Duodenal mucosa (tissue), 2 donors: ENCODE measurements at regions not wholly inside any gene's neighbourhood (a gene's known extent, or its start where the extent isn't known, plus 50 kb on each side); places are given as distances from the start of the nearest gene placed in this dataset.

Experiments
- H3K27ac ChIP-seq: one replicate; pipeline ENCODE4 v1.7.0; 2013; ENCODE audit warnings: low read depth, low read length
- H3K27me3 ChIP-seq, 2 donors: one replicate each; pipeline ENCODE4 v1.7.0; 2013; ENCODE audit warnings: low read length in 2 of 2, control low read depth in 1 of 2; ENCODE audit not compliant: insufficient read depth in 2 of 2, control insufficient read depth in 1 of 2
- H3K36me3 ChIP-seq, 2 donors: one replicate each; pipeline ENCODE4 v1.7.0; 2013; ENCODE audit warnings: low read length in 2 of 2, control low read depth in 1 of 2; ENCODE audit not compliant: insufficient read depth in 2 of 2, control insufficient read depth in 1 of 2
- H3K4me1 ChIP-seq, 2 donors: one replicate each; pipeline ENCODE4 v1.7.0; 2013; ENCODE audit warnings: low read length in 2 of 2, control low read depth in 1 of 2; ENCODE audit not compliant: insufficient read depth in 2 of 2, control insufficient read depth in 1 of 2
- H3K4me3 ChIP-seq, 2 donors: one replicate each; pipeline ENCODE4 v1.7.0; 2013; ENCODE audit warnings: low read length in 2 of 2, low read depth in 1 of 2
- H3K9ac ChIP-seq, 2 donors: one replicate each; pipeline ENCODE4 v1.7.0; 2013; ENCODE audit warnings: low read length in 2 of 2, low read depth in 1 of 2
- H3K9me3 ChIP-seq, 2 donors: one replicate each; pipeline ENCODE4 v1.7.0; 2013; ENCODE audit warnings: low read length in 2 of 2, control low read depth in 1 of 2; ENCODE audit not compliant: control insufficient read depth in 1 of 2

GRCh38 chr2:106960683-106961161 is 74.8 kb upstream of the ST6GAL2 start:
- H3K9me3 ChIP-seq, result no peaks in the 10 kb centered on the region
- H3K36me3 ChIP-seq, result no peaks in the 10 kb centered on the region
- H3K27me3 ChIP-seq, result no peaks in the 10 kb centered on the region
- no peak overlapping the region for H3K9ac ChIP-seq
- no peak overlapping the region for H3K27ac ChIP-seq
- no peaks in the 10 kb centered on the region for H3K4me1 ChIP-seq
- no peak overlapping the region for H3K4me3 ChIP-seq

DNA sequence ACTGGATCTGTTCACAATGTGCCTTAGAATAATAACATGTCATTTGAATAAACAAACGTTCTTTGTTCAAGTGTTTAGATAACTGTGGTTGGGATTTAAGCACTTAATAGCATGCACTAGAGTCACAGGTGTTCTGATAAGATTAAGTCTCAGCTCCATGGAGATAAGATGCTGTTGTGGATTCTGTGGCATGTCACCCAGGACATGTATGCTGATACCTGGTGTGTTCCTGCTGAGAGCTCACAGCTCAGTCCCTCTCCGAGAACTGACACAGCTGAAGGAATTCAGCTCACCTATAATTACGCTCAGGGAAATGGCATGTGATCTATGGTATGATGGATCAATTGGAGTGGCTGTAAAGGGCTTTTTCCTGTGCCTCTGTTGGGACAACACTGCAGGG is 75.4 kb upstream of the ST6GAL2 start:
- Histone ChIP-seq H3K9ac (no peak overlapping the region), H3K27ac (no peak overlapping the region), H3K4me1 (no peaks in the 10 kb centered on the region), H3K27me3 (no peaks in the 10 kb centered on the region), H3K4me3 (no peak overlapping the region), H3K9me3 (no peaks in the 10 kb centered on the region), H3K36me3 (no peaks in the 10 kb centered on the region)

GRCh38 chr2:106963156-106963555 is 77.2 kb upstream of the ST6GAL2 start:
- H3K9me3 ChIP-seq, result no peaks in the 10 kb centered on the region
- no peaks in the 10 kb centered on the region for H3K36me3 ChIP-seq
- H3K27ac ChIP-seq, result no peak overlapping the region
- H3K9ac ChIP-seq, result no peak overlapping the region
- no peak overlapping the region for H3K4me3 ChIP-seq
- H3K4me1 ChIP-seq, result no peaks in the 10 kb centered on the region
- H3K27me3 ChIP-seq, result no peaks in the 10 kb centered on the region

- Histone ChIP-seq H3K4me3 (no peak overlapping the region), H3K4me1 (no peaks in the 10 kb centered on the region), H3K9ac (no peak overlapping the region), H3K9me3 (no peaks in the 10 kb centered on the region), H3K36me3 (no peaks in the 10 kb centered on the region), H3K27me3 (no peaks in the 10 kb centered on the region), H3K27ac (no peak overlapping the region)
Measured at GRCh38 chr2:106963893-106964292, 77.9 kb upstream of the ST6GAL2 start.

DNA sequence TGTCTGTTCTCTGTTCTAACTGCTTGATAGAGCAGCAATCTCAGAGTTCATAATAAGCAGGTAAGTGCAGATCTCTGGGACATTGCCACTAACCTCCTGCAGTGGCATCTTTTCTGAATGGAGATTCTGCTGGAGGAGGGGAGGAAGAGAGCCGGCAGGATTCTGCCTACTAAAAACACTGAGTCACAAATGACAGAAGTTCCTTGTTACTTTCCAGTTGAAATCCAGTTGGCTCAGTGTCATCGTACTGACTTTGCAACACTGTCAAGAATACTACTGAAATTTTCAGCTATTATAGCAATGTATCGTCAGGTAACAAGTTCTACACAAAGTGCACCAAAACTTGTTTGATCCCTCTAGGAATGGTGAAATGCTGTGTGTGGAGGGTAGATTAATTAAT is 79.6 kb upstream of the ST6GAL2 start:
- Histone ChIP-seq H3K4me1 (no peaks in the 10 kb centered on the region), H3K27me3 (no peaks in the 10 kb centered on the region), H3K9ac (no peak overlapping the region), H3K9me3 (no peaks in the 10 kb centered on the region), H3K36me3 (no peaks in the 10 kb centered on the region), H3K4me3 (no peak overlapping the region), H3K27ac (no peak overlapping the region)

- H3K27me3 ChIP-seq, result no peaks in the 10 kb centered on the region
- no peak overlapping the region for H3K27ac ChIP-seq
Measured at GRCh38 chr2:106969777-106970176, 83.8 kb upstream of the ST6GAL2 start.

DNA sequence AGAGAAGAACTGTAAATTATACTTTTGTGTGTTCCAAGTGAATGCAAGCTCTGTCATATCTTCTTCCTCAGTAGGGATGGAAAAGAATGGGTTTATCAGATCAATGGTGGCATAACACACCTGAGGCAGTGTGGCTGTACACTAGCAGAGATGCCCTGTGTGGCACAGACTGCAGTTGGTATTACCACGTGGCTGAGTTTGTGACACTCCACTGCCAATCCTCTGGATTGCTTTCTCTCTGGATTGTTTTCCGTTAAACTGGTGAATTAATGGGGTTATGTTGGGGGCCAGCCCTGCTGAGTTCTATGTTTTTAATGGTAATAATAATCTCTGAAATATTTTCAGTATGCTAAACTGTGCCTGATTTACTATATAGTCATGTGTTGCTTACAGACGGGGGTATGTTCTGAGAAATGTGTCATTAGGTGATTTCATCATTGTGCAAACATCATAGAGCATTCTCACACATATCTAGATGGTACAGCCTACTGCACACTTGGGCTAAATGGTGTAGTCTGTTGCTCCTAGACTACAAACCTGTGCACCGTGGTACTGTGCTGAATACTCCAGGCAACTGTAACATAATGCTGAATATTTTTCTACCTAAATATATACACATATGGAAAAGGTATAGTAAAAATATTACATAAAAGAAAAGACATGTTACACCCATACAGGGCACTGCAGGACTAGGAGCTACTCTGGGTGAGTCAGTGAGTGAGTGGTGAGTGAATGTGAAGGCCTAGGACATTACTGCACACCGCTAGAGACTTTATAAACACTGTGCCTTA is 84.7 kb upstream of the ST6GAL2 start:
- Histone ChIP-seq H3K9ac (no peak overlapping the region), H3K4me3 (no peak overlapping the region), H3K9me3 (no peaks in the 10 kb centered on the region), H3K36me3 (no peaks in the 10 kb centered on the region), H3K27me3 (no peaks in the 10 kb centered on the region), H3K4me1 (no peaks in the 10 kb centered on the region), H3K27ac (no peak overlapping the region)

More at GRCh38 chr2:106969777-106970176, 83.8 kb upstream of the ST6GAL2 start:
- no peaks in the 10 kb centered on the region for H3K36me3 ChIP-seq
- no peak overlapping the region for H3K4me3 ChIP-seq
- H3K9ac ChIP-seq, result no peak overlapping the region
- no peaks in the 10 kb centered on the region for H3K4me1 ChIP-seq
- no peaks in the 10 kb centered on the region for H3K9me3 ChIP-seq

DNA sequence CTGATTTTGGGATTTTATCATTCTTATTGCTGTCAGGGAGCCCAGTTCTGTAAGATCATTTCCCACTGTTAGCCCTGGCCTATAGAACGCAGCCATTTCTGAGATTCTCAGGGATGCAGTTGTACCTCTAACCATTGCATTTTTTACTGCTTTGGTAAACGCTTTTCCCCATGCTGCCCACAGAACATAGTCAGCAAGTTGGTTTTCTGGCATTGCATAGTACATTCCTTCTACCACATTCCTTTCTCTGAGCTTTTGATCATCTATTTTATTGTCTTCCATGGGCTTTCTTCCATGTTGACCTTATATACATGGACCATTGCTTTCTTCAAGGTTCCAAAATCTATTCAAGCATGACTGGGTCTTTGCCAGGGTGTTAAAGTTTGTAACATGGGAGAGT is 86.8 kb upstream of the ST6GAL2 start:
- Histone ChIP-seq H3K27me3 (no peaks in the 10 kb centered on the region), H3K9ac (no peak overlapping the region), H3K36me3 (no peaks in the 10 kb centered on the region), H3K9me3 (no peaks in the 10 kb centered on the region), H3K27ac (no peak overlapping the region), H3K4me1 (no peaks in the 10 kb centered on the region), H3K4me3 (no peak overlapping the region)

GRCh38 chr2:106974891-106975290 is 88.9 kb upstream of the ST6GAL2 start:
- Histone ChIP-seq H3K4me3 (no peak overlapping the region), H3K27ac (no peak overlapping the region), H3K27me3 (no peaks in the 10 kb centered on the region), H3K9ac (no peak overlapping the region), H3K4me1 (no peaks in the 10 kb centered on the region), H3K36me3 (no peaks in the 10 kb centered on the region), H3K9me3 (no peaks in the 10 kb centered on the region)

DNA sequence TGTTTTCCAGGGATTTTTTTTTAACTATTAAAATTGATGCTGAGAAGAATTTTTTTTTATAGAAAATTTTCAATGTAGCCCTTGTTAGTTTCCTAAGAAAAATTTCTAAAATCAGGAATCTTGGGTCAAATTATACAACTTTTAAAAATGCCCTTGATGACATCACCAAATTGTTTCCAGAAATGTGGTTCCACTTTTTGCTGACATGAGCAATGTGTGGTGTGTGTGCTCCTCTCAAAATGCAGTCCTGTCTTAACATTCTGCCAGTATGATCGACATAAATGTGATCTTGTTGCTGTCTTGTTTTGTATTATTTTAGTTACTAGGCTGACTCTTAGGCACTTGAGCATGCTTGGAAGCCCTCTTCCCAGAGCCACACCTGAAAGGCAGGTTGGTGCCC is 89.7 kb upstream of the ST6GAL2 start:
- no peaks in the 10 kb centered on the region for H3K4me1 ChIP-seq
- no peak overlapping the region for H3K9ac ChIP-seq
- no peaks in the 10 kb centered on the region for H3K9me3 ChIP-seq
- no peak overlapping the region for H3K4me3 ChIP-seq
- no peaks in the 10 kb centered on the region for H3K36me3 ChIP-seq
- H3K27me3 ChIP-seq, result no peaks in the 10 kb centered on the region
- H3K27ac ChIP-seq, result no peak overlapping the region
